Immature natural killer cell (primary cell): ENCODE measurements at regions not wholly inside any gene's neighbourhood (a gene's known extent, or its start where the extent isn't known, plus 50 kb on each side); places are given as distances from the start of the nearest gene placed in this dataset.

Experiments
- DNase-seq, 3 donors: peaks; one replicate each; pipeline ENCODE4 v3.0.0; 2022; ENCODE audit warnings: mixed read lengths in 1 of 3
- H3K27ac Mint-ChIP-seq, 6 donors: one replicate each; pipeline ENCODE4 v1.8.0; 2020; ENCODE audit warnings: mixed read lengths in 6 of 6, mild to moderate bottlenecking in 5 of 6, inconsistent platforms in 4 of 6, moderate library complexity in 3 of 6
- H3K27me3 Mint-ChIP-seq, 3 donors: one replicate each; pipeline ENCODE4 v1.8.0; 2020 to 2021; ENCODE audit warnings: low read depth in 3 of 3, mild to moderate bottlenecking in 3 of 3, mixed read lengths in 3 of 3, moderate library complexity in 3 of 3, inconsistent platforms in 1 of 3
- H3K36me3 Mint-ChIP-seq, 3 donors: one replicate each; pipeline ENCODE4 v1.8.0; 2020; ENCODE audit warnings: mixed read lengths in 3 of 3, inconsistent platforms in 2 of 3, mild to moderate bottlenecking in 2 of 3
- H3K4me1 Mint-ChIP-seq, 2 donors: one replicate each; pipeline ENCODE4 v1.8.0; 2020; ENCODE audit warnings: inconsistent platforms in 2 of 2, mild to moderate bottlenecking in 2 of 2, mixed read lengths in 2 of 2, moderate library complexity in 1 of 2
- H3K4me3 Mint-ChIP-seq, 5 donors: one replicate each; pipeline ENCODE4 v1.8.0; 2020; ENCODE audit warnings: mild to moderate bottlenecking in 5 of 5, mixed read lengths in 5 of 5, inconsistent platforms in 3 of 5, moderate library complexity in 3 of 5
- H3K9me3 Mint-ChIP-seq, 6 donors: one replicate each; pipeline ENCODE4 v1.8.0; 2020; ENCODE audit warnings: mild to moderate bottlenecking in 6 of 6, mixed read lengths in 6 of 6, inconsistent platforms in 4 of 6, moderate library complexity in 3 of 6

GRCh38 chr2:11904029-11904428 is 157.6 kb downstream of the LPIN1 start:
- Mint-ChIP-seq H3K4me3 (no peak overlapping the region), H3K27ac (no peak overlapping the region), H3K9me3 (no peaks in the 10 kb centered on the region), H3K27me3 (peaks cover 0 to 4% (median 3%) of the 10 kb centered on the region in 3 donors), H3K4me1 (no peaks in the 10 kb centered on the region), H3K36me3 (peaks cover 0 to 8% (median 0%) of the 10 kb centered on the region in 3 donors)
- no peak for DNase-seq

- Mint-ChIP-seq H3K4me1 (no peaks in the 10 kb centered on the region), H3K36me3 (peaks cover 0 to 8% (median 0%) of the 10 kb centered on the region in 3 donors), H3K4me3 (no peak overlapping the region), H3K27ac (no peak overlapping the region), H3K27me3 (peaks cover 0 to 4% (median 4%) of the 10 kb centered on the region in 3 donors), H3K9me3 (no peaks in the 10 kb centered on the region)
- no peak for DNase-seq
Measured at GRCh38 chr2:11904941-11905340, 158.5 kb downstream of the LPIN1 start.

- Mint-ChIP-seq H3K4me1 (no peaks in the 10 kb centered on the region), H3K36me3 (peaks cover 0 to 8% (median 0%) of the 10 kb centered on the region in 3 donors), H3K27me3 (peaks cover 2 to 7% (median 2%) of the 10 kb centered on the region in 3 donors), H3K9me3 (peaks cover 0 to 4% (median 0%) of the 10 kb centered on the region in 6 donors), H3K4me3 (no peak overlapping the region), H3K27ac (no peak overlapping the region)
- DNase-seq: no peak
Measured at GRCh38 chr2:11907190-11907589, 160.8 kb downstream of the LPIN1 start.

- Mint-ChIP-seq H3K4me1 (no peaks in the 10 kb centered on the region), H3K4me3 (no peak overlapping the region), H3K9me3 (peaks cover 0 to 7% (median 4%) of the 10 kb centered on the region in 6 donors), H3K36me3 (peaks cover 5 to 8% (median 6%) of the 10 kb centered on the region in 3 donors), H3K27ac (no peak overlapping the region), H3K27me3 (peaks cover 2 to 9% (median 2%) of the 10 kb centered on the region in 3 donors)
- DNase-seq: no peak
Measured at GRCh38 chr2:11910971-11911370, 164.5 kb downstream of the LPIN1 start.

GRCh38 chr2:11912980-11913379 is 166.5 kb downstream of the LPIN1 start:
- Mint-ChIP-seq H3K4me3 (no peak overlapping the region), H3K36me3 (peaks cover 5 to 8% (median 6%) of the 10 kb centered on the region in 3 donors), H3K27ac (no peak overlapping the region), H3K27me3 (peaks cover 2 to 9% (median 2%) of the 10 kb centered on the region in 3 donors), H3K4me1 (no peaks in the 10 kb centered on the region), H3K9me3 (peaks cover 0 to 7% (median 4%) of the 10 kb centered on the region in 6 donors)
- DNase-seq: no peak

- Mint-ChIP-seq H3K4me3 (no peak overlapping the region), H3K4me1 (no peaks in the 10 kb centered on the region), H3K9me3 (peaks cover 0 to 7% (median 4%) of the 10 kb centered on the region in 6 donors), H3K36me3 (peaks cover 5 to 11% (median 8%) of the 10 kb centered on the region in 3 donors), H3K27me3 (peaks cover 0 to 9% (median 2%) of the 10 kb centered on the region in 3 donors), H3K27ac (no peak overlapping the region)
- no peak for DNase-seq
Measured at GRCh38 chr2:11914455-11914854, 168.0 kb downstream of the LPIN1 start.

GRCh38 chr2:11915650-11916049 is 169.2 kb downstream of the LPIN1 start:
- H3K4me3 Mint-ChIP-seq: no peak overlapping the region
- peaks cover 0 to 7% (median 4%) of the 10 kb centered on the region in 6 donors for H3K9me3 Mint-ChIP-seq
- no peaks in the 10 kb centered on the region for H3K4me1 Mint-ChIP-seq
- H3K36me3 Mint-ChIP-seq: peaks cover 5 to 15% (median 8%) of the 10 kb centered on the region in 3 donors
- H3K27me3 Mint-ChIP-seq: peaks cover 0 to 6% (median 2%) of the 10 kb centered on the region in 3 donors
- no peak for DNase-seq
- H3K27ac Mint-ChIP-seq: no peak overlapping the region

GRCh38 chr2:11919953-11920352 is 173.5 kb downstream of the LPIN1 start:
- peaks cover 0 to 5% of the 10 kb centered on the region in 2 donors for H3K4me1 Mint-ChIP-seq
- H3K36me3 Mint-ChIP-seq: peaks cover 0 to 18% (median 0%) of the 10 kb centered on the region in 3 donors
- H3K27ac Mint-ChIP-seq: no peak overlapping the region
- peaks cover 0 to 3% (median 0%) of the 10 kb centered on the region in 6 donors for H3K9me3 Mint-ChIP-seq
- no peak for DNase-seq
- no peak overlapping the region for H3K4me3 Mint-ChIP-seq
- H3K27me3 Mint-ChIP-seq: peaks cover 3 to 6% (median 5%) of the 10 kb centered on the region in 3 donors

GRCh38 chr2:11920993-11921583 is 174.7 kb downstream of the LPIN1 start:
- Mint-ChIP-seq H3K27ac (no peak overlapping the region), H3K4me3 (no peak overlapping the region), H3K4me1 (peaks cover 0 to 5% of the 10 kb centered on the region in 2 donors), H3K36me3 (peaks cover 0 to 18% (median 0%) of the 10 kb centered on the region in 3 donors), H3K9me3 (peaks cover 0 to 2% (median 0%) of the 10 kb centered on the region in 6 donors), H3K27me3 (peaks cover 4 to 10% (median 6%) of the 10 kb centered on the region in 3 donors)
- DNase-seq: no peak

- Mint-ChIP-seq H3K27me3 (peaks cover 4 to 12% (median 6%) of the 10 kb centered on the region in 3 donors), H3K4me1 (peaks cover 0 to 5% of the 10 kb centered on the region in 2 donors), H3K36me3 (peaks cover 0 to 18% (median 0%) of the 10 kb centered on the region in 3 donors), H3K4me3 (no peak overlapping the region), H3K9me3 (peaks cover 0 to 2% (median 0%) of the 10 kb centered on the region in 6 donors), H3K27ac (peak overlapping the region in 1 of 6 donors; percentile 23)
- no peak for DNase-seq
Measured at GRCh38 chr2:11922294-11922693, 175.9 kb downstream of the LPIN1 start.

- Mint-ChIP-seq H3K36me3 (peaks cover under 1 to 18% (median 4%) of the 10 kb centered on the region in 3 donors), H3K27ac (no peak overlapping the region), H3K4me1 (peaks cover 0 to 5% of the 10 kb centered on the region in 2 donors)
Measured at GRCh38 chr2:11923935-11924334, 177.5 kb downstream of the LPIN1 start.

GRCh38 chr2:11925295-11926066 is 179.0 kb downstream of the LPIN1 start:
- H3K4me1 Mint-ChIP-seq: peaks cover 0 to 5% of the 10 kb centered on the region in 2 donors
- H3K27ac Mint-ChIP-seq: no peak overlapping the region

More at GRCh38 chr2:11923935-11924334, 177.5 kb downstream of the LPIN1 start:
- DNase-seq: no peak
- Mint-ChIP-seq H3K4me3 (no peak overlapping the region), H3K9me3 (peaks cover 0 to 2% (median 0%) of the 10 kb centered on the region in 6 donors), H3K27me3 (peaks cover 6 to 12% (median 6%) of the 10 kb centered on the region in 3 donors)

GRCh38 chr2:11930211-11930761 is 183.9 kb downstream of the LPIN1 start:
- Mint-ChIP-seq H3K36me3 (peaks cover 4 to 7% (median 6%) of the 10 kb centered on the region in 3 donors), H3K27ac (no peak overlapping the region), H3K9me3 (peaks cover 0 to 2% (median 0%) of the 10 kb centered on the region in 6 donors)

More at GRCh38 chr2:11925295-11926066, 179.0 kb downstream of the LPIN1 start:
- H3K36me3 Mint-ChIP-seq: peaks cover 4 to 13% (median 6%) of the 10 kb centered on the region in 3 donors
- no peak for DNase-seq
- no peak overlapping the region for H3K4me3 Mint-ChIP-seq
- H3K9me3 Mint-ChIP-seq: no peaks in the 10 kb centered on the region
- H3K27me3 Mint-ChIP-seq: peaks cover 6 to 12% (median 8%) of the 10 kb centered on the region in 3 donors

More at GRCh38 chr2:11930211-11930761, 183.9 kb downstream of the LPIN1 start:
- DNase-seq: no peak
- peaks cover 4 to 12% (median 5%) of the 10 kb centered on the region in 3 donors for H3K27me3 Mint-ChIP-seq
- peaks cover 6 to 10% of the 10 kb centered on the region in 2 donors for H3K4me1 Mint-ChIP-seq
- H3K4me3 Mint-ChIP-seq: no peak overlapping the region
